CD4-positive, alpha-beta T cell (primary cell): ENCODE measurements at regions not wholly inside any gene's neighbourhood (a gene's known extent, or its start where the extent isn't known, plus 50 kb on each side); places are given as distances from the start of the nearest gene placed in this dataset.

Experiments
- ATAC-seq: fragments of 200-7000 bp; cut with Tn5 transposase; one replicate; pipeline ENCODE4 v1.10.0; 2022; ENCODE audit warnings: mild to moderate bottlenecking; ENCODE audit not compliant: poor library complexity
- CTCF ChIA-PET: fragments of 350-600 bp; sonication (Branson Sonifier 250); formaldehyde crosslinking; loops from one replicate; lab custom pipeline; 2021; ENCODE audit warnings: antibody characterized with exemption, inconsistent platforms; lab: Charles Lee
- POLR2A ChIA-PET: fragments of 350-600 bp; sonication (Branson Sonifier 250); formaldehyde crosslinking; loops from one replicate; lab custom pipeline; 2021; ENCODE audit warnings: antibody characterized with exemption, inconsistent platforms; lab: Charles Lee
- DNase-seq, 14 experiments: peaks; one replicate each; pipeline ENCODE4 v3.0.0-alpha.2; 2013 to 2020; ENCODE audit warnings: mixed read lengths in 2 of 14
- H3K27ac ChIP-seq, 2 donors: one replicate each; pipeline versions ENCODE4 v1.5.1 to v1.7.0; 2013; ENCODE audit warnings: low read length in 2 of 2, low read depth in 1 of 2, mild to moderate bottlenecking in 1 of 2
- H3K27me3 ChIP-seq, 2 experiments: 1 replicate in 1 of 2; 2 replicates in 1 of 2; pipeline versions ENCODE4 v1.6.1 to v1.7.0; 2013; ENCODE audit warnings: low read length in 2 of 2, control low read depth in 1 of 2, mild to moderate bottlenecking in 1 of 2, moderate library complexity in 1 of 2; ENCODE audit not compliant: insufficient read depth in 2 of 2, control insufficient read depth in 1 of 2
- H3K36me3 ChIP-seq: one replicate; pipeline ENCODE4 v1.6.1; 2013; ENCODE audit warnings: low read length, control low read depth; ENCODE audit not compliant: insufficient read depth
- H3K4me1 ChIP-seq: one replicate; pipeline ENCODE4 v1.6.1; 2013; ENCODE audit warnings: low read length, control low read depth; ENCODE audit not compliant: insufficient read depth
- H3K4me3 ChIP-seq: one replicate; pipeline ENCODE4 v1.5.1; 2013; ENCODE audit warnings: mild to moderate bottlenecking, low read length, moderate library complexity
- H3K9me3 ChIP-seq, 2 experiments: 1 replicate in 1 of 2; 2 replicates in 1 of 2; pipeline versions ENCODE4 v1.6.1 to v1.7.0; 2013; ENCODE audit warnings: low read length in 2 of 2, mild to moderate bottlenecking in 2 of 2, control low read depth in 1 of 2, moderate library complexity in 1 of 2; ENCODE audit not compliant: control insufficient read depth in 1 of 2, insufficient read depth in 1 of 2
- H3K27ac Mint-ChIP-seq: one replicate; pipeline ENCODE4 v1.8.0; 2020; ENCODE audit warnings: mixed read lengths
- H3K27me3 Mint-ChIP-seq: one replicate; pipeline ENCODE4 v1.8.0; 2021; ENCODE audit warnings: mixed read lengths
- H3K36me3 Mint-ChIP-seq: one replicate; pipeline ENCODE4 v1.8.0; 2021; ENCODE audit warnings: low read depth, mixed read lengths
- H3K4me1 Mint-ChIP-seq: one replicate; pipeline ENCODE4 v1.8.0; 2021; ENCODE audit warnings: low read depth, mixed read lengths
- H3K4me3 Mint-ChIP-seq: one replicate; pipeline ENCODE4 v1.8.0; 2020; ENCODE audit warnings: mild to moderate bottlenecking, mixed read lengths
- H3K9me3 Mint-ChIP-seq: one replicate; pipeline ENCODE4 v1.8.0; 2020; ENCODE audit warnings: mixed read lengths
- intact Hi-C, 2 experiments: fragments of 100-400 bp; cut with DNase I in 1 of 2; cut with micrococcal nuclease in 1 of 2; formaldehyde crosslinking; loops; one replicate each; pipeline versions ENCODE4 v1.15.1 to v1.9.0; 2023 to 2025; cut with DNase I, micrococcal nuclease
- TF ChIP-seq, protein P1 (sequence below): fragments of 200-600 bp; IDR thresholded peaks from one replicate; pipeline ENCODE4 v1.8.0; 2022; ENCODE audit warnings: antibody characterized with exemption, mild to moderate bottlenecking

DNA sequence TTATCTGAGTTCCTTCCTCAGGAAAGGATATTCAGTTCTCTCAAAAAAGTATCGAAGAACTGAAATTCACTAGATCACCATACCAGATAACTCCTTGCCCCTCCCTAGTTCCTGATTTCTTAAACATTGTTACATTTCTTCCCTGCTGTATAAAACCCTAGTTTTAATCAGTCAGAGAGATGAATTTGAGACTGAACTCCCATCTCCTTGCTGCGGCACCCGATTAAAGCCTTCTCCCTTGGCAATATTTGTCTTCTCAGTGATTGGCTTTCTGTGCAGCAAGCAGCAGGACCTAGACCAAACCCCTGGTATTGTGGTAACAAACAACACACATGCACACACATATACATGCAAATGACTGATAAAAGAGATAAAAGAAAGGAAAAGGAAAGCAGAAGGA is 1364.6 kb upstream of the GJE1 start:
- Mint-ChIP-seq H3K9me3 (peaks cover 4% of the 10 kb centered on the region), H3K4me3 (no peak overlapping the region), H3K36me3 (no peaks in the 10 kb centered on the region), H3K27ac (no peak overlapping the region), H3K4me1 (no peaks in the 10 kb centered on the region), H3K27me3 (no peaks in the 10 kb centered on the region)
- H3K4me1 ChIP-seq: no peaks in the 10 kb centered on the region
- peaks cover 0 to 6% of the 10 kb centered on the region in 2 experiments for H3K9me3 ChIP-seq
- no peaks in the 10 kb centered on the region for H3K36me3 ChIP-seq
- TF ChIP-seq, protein P1, sequence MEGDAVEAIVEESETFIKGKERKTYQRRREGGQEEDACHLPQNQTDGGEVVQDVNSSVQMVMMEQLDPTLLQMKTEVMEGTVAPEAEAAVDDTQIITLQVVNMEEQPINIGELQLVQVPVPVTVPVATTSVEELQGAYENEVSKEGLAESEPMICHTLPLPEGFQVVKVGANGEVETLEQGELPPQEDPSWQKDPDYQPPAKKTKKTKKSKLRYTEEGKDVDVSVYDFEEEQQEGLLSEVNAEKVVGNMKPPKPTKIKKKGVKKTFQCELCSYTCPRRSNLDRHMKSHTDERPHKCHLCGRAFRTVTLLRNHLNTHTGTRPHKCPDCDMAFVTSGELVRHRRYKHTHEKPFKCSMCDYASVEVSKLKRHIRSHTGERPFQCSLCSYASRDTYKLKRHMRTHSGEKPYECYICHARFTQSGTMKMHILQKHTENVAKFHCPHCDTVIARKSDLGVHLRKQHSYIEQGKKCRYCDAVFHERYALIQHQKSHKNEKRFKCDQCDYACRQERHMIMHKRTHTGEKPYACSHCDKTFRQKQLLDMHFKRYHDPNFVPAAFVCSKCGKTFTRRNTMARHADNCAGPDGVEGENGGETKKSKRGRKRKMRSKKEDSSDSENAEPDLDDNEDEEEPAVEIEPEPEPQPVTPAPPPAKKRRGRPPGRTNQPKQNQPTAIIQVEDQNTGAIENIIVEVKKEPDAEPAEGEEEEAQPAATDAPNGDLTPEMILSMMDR: no peak
- H3K27me3 ChIP-seq: no peaks in the 10 kb centered on the region
- ChIA-PET POLR2A (no interaction called here), CTCF (no interaction called here)
- intact Hi-C loops: no loop called here
- ATAC-seq: no peak
- H3K27ac ChIP-seq: no peak overlapping the region
- H3K4me3 ChIP-seq: no peak overlapping the region
- DNase-seq: no peak

DNA sequence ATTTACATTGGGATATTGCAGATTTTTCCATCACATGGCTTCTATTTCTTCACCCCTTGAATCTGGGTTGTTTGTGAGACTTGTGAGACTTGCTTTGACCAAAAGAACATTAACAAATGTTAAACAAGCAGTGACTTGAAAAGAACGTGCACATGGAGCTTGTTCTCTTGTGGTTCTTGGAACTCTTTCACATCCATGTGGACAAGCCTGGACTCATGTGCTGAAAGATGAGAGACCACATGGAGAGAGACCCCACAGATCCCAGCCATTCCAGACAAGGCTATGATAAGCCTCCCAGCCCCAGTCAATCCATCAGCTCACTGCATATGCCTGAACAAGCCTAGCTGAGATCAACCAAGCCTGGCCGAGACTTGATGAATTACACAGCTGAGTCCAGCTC is 1365.7 kb upstream of the GJE1 start:
- Histone ChIP-seq H3K4me1 (no peaks in the 10 kb centered on the region), H3K27ac (no peak overlapping the region), H3K27me3 (no peaks in the 10 kb centered on the region), H3K4me3 (no peak overlapping the region), H3K36me3 (no peaks in the 10 kb centered on the region), H3K9me3 (peaks cover 0 to 6% of the 10 kb centered on the region in 2 experiments)
- TF ChIP-seq, protein P1: no peak
- Mint-ChIP-seq H3K36me3 (no peaks in the 10 kb centered on the region), H3K27me3 (no peaks in the 10 kb centered on the region), H3K27ac (no peak overlapping the region), H3K9me3 (peaks cover 4% of the 10 kb centered on the region), H3K4me3 (no peak overlapping the region), H3K4me1 (no peaks in the 10 kb centered on the region)
- ATAC-seq (no peak), DNase-seq (no peak)
- POLR2A ChIA-PET: interaction anchor here (0.6 kb wide), 1 partner anchor 1795 kb away, joined by 3 read pairs; no protein-coding TSS in a partner anchor
- intact Hi-C loops: no loop called here
- CTCF ChIA-PET: no interaction called here

DNA sequence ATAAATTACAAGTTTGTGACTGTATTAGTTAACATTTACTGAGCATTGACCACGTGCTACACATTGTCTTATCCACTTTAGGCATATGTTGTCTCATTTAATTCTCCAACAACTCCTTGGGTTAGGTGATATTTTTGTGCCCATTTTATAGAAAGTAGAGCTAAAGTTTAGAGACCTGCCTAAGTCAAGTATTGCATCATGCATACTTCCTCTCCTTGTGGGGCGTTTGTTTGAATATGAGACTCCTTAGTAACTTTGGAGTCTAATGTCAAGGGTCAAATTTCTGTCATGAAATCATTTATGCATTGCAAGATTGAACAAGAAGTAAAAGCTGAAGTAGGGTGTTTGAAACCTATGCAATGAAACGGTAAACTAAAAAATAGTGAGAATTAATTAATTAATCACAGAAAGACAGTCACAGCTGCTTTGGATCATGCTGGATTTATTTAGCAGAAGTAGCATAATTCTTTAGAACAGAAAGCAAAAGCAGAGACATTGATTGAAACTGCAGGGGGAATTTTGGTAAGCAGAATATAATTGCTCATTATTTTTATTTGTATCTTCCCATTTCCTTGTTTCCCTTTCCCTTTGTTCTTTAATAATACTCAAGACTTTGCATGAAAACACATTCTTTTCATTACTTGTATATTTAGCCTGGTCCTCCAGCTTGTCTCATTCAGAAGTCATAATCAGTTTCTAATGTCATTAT is 1374.4 kb upstream of the GJE1 start:
- no peaks in the 10 kb centered on the region for H3K4me1 Mint-ChIP-seq
- Histone ChIP-seq H3K4me1 (no peaks in the 10 kb centered on the region), H3K4me3 (no peak overlapping the region), H3K27ac (no peak overlapping the region), H3K9me3 (no peaks in the 10 kb centered on the region), H3K27me3 (no peaks in the 10 kb centered on the region), H3K36me3 (no peaks in the 10 kb centered on the region)
- H3K27ac Mint-ChIP-seq: no peak overlapping the region
- intact Hi-C loops: no loop called here
- ATAC-seq: no peak
- H3K27me3 Mint-ChIP-seq: no peaks in the 10 kb centered on the region
- no peak for DNase-seq
- no peaks in the 10 kb centered on the region for H3K9me3 Mint-ChIP-seq
- ChIA-PET CTCF (interaction anchor here (0.6 kb wide), 1 partner anchor 1789 kb away, joined by 3 read pairs; no protein-coding TSS in a partner anchor), POLR2A (no interaction called here)
- TF ChIP-seq, protein P1: no peak
- H3K4me3 Mint-ChIP-seq: no peak overlapping the region
- H3K36me3 Mint-ChIP-seq: no peaks in the 10 kb centered on the region
